PFSK-1 (cell line): ENCODE measurements at regions not wholly inside any gene's neighbourhood (a gene's known extent, or its start where the extent isn't known, plus 50 kb on each side); places are given as distances from the start of the nearest gene placed in this dataset.

Experiments used
- FOXP2 ChIP-seq: optimal IDR thresholded peaks from 2 replicates; pipeline ENCODE3; 2011; ENCODE audit warnings: borderline replicate concordance, control low read depth, inconsistent platforms; ENCODE audit not compliant: insufficient read depth; ENCODE audit errors: extremely low read length, extremely low read depth
- POLR2AphosphoS5 ChIP-seq: IDR thresholded peaks from 2 replicates; pipeline ENCODE4 v1.6.1; 2012; ENCODE audit warnings: low read depth, mild to moderate bottlenecking, control low read depth, low read length, moderate library complexity
- SIN3A ChIP-seq: IDR thresholded peaks from 2 replicates; pipeline ENCODE4 v1.6.1; 2012; ENCODE audit warnings: mild to moderate bottlenecking, low read length, moderate library complexity, borderline replicate concordance; ENCODE audit not compliant: insufficient read depth
- TAF1 ChIP-seq: IDR thresholded peaks from 2 replicates; pipeline ENCODE4 v1.6.1; 2012; ENCODE audit warnings: low read length, control low read depth, borderline replicate concordance; ENCODE audit not compliant: insufficient read depth
- TF ChIP-seq, protein P1 (sequence below), 2 experiments: IDR thresholded peaks; 2 replicates each; pipeline versions ENCODE4 v1.6.1 to v1.8.0; 2011 to 2012; ENCODE audit warnings: low read depth in 2 of 2, low read length in 2 of 2, control low read depth in 1 of 2, inconsistent platforms in 1 of 2, mild to moderate bottlenecking in 1 of 2, moderate library complexity in 1 of 2; ENCODE audit not compliant: insufficient read depth in 1 of 2

DNA sequence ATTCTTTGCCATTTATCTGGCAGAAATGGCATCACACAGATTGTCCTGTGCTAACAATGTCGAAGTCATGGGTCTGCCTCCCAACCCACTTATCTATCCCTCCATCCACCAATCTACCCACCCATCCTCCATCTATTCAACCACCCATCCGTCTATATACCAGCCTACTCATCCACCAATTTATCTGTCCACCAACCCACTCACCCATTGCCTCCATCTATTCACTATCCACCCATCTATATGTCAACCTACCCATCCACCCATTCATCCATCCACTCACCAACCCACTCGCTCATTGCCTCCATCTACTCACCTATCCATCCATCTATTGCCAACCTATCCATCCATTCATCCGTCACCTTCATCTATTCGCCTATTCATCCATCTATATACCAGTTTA lies 521.2 kb downstream of the SHQ1 start:
- TF ChIP-seq POLR2AphosphoS5 (no peak), TAF1 (no peak), SIN3A (no peak), FOXP2 (no peak)
- TF ChIP-seq, protein P1, sequence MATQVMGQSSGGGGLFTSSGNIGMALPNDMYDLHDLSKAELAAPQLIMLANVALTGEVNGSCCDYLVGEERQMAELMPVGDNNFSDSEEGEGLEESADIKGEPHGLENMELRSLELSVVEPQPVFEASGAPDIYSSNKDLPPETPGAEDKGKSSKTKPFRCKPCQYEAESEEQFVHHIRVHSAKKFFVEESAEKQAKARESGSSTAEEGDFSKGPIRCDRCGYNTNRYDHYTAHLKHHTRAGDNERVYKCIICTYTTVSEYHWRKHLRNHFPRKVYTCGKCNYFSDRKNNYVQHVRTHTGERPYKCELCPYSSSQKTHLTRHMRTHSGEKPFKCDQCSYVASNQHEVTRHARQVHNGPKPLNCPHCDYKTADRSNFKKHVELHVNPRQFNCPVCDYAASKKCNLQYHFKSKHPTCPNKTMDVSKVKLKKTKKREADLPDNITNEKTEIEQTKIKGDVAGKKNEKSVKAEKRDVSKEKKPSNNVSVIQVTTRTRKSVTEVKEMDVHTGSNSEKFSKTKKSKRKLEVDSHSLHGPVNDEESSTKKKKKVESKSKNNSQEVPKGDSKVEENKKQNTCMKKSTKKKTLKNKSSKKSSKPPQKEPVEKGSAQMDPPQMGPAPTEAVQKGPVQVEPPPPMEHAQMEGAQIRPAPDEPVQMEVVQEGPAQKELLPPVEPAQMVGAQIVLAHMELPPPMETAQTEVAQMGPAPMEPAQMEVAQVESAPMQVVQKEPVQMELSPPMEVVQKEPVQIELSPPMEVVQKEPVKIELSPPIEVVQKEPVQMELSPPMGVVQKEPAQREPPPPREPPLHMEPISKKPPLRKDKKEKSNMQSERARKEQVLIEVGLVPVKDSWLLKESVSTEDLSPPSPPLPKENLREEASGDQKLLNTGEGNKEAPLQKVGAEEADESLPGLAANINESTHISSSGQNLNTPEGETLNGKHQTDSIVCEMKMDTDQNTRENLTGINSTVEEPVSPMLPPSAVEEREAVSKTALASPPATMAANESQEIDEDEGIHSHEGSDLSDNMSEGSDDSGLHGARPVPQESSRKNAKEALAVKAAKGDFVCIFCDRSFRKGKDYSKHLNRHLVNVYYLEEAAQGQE (IDR thresholded peaks at IDR 0.05; ENCODE audit: insufficient read depth in 1 of 2, low read depth in 2 of 2, low read length in 2 of 2), result no peak
